ENCODE measurements at regions not wholly inside any gene's neighbourhood (a gene's known extent, or its start where the extent isn't known, plus 50 kb on each side); places are given as distances from the start of the nearest gene placed in this dataset.

DNA sequence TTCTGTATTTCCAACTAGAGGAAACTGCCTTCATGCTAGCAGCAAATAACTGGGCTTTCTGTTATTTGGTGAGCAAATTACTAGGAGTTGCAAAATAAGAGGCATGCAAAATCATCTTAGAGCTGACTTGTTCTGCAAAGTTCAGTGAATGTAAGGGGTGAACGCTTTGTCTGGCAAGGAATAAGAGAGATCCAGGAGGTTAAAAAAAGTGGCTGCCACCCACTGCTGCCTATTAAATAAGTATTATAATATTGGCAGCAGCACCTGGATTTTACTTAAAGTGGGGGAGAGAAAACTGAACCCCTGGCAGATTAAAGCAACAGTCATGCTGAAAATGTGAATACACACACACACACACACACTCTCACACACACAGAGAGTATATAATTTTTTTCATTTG lies 557.0 kb downstream of the FLRT2 start:
- H4K20me1 ChIP-seq (ENCODE audit: low read depth), result no peaks in the 10 kb centered on the region
- no peak overlapping the region for H3K4me2 ChIP-seq
- Mint-ChIP-seq H3K27me3 (ENCODE audit: insufficient read depth, low read depth) (peaks cover 2% of the 10 kb centered on the region), H3K9me3 (no peaks in the 10 kb centered on the region), H3K27ac (no peak overlapping the region), H3K4me3 (no peak overlapping the region), H3K36me3 (no peaks in the 10 kb centered on the region), H3K4me1 (peaks cover 13% of the 10 kb centered on the region)
- no peaks in the 10 kb centered on the region for H3F3A ChIP-seq (ENCODE audit: low read depth)
- no peak overlapping the region for H3K4me3 ChIP-seq
- no peak for DNase-seq (ENCODE audit: low spot score)
- peaks cover 4% of the 10 kb centered on the region for H3K4me1 ChIP-seq
- no peak overlapping the region for H2AFZ ChIP-seq (replicated peaks)
- no peaks in the 10 kb centered on the region for H3K27me3 ChIP-seq
- no peaks in the 10 kb centered on the region for H3K36me3 ChIP-seq
- TF ChIP-seq EZH2 (IDR thresholded peaks at IDR 0.05) (no peak), EZH2phosphoT487 (IDR thresholded peaks at IDR 0.05) (no peak)
- TF ChIP-seq, protein P1, sequence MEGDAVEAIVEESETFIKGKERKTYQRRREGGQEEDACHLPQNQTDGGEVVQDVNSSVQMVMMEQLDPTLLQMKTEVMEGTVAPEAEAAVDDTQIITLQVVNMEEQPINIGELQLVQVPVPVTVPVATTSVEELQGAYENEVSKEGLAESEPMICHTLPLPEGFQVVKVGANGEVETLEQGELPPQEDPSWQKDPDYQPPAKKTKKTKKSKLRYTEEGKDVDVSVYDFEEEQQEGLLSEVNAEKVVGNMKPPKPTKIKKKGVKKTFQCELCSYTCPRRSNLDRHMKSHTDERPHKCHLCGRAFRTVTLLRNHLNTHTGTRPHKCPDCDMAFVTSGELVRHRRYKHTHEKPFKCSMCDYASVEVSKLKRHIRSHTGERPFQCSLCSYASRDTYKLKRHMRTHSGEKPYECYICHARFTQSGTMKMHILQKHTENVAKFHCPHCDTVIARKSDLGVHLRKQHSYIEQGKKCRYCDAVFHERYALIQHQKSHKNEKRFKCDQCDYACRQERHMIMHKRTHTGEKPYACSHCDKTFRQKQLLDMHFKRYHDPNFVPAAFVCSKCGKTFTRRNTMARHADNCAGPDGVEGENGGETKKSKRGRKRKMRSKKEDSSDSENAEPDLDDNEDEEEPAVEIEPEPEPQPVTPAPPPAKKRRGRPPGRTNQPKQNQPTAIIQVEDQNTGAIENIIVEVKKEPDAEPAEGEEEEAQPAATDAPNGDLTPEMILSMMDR (IDR thresholded peaks at IDR 0.05), result no peak
- H3K9ac ChIP-seq, result no peak overlapping the region
- no peaks in the 10 kb centered on the region for H3K79me2 ChIP-seq (ENCODE audit: low read depth)
- H3K27ac ChIP-seq, result no peak overlapping the region
- H3K9me3 ChIP-seq (ENCODE audit: low read depth), result no peaks in the 10 kb centered on the region

- Histone ChIP-seq H3K9me3 (ENCODE audit: low read depth) (no peaks in the 10 kb centered on the region), H3K4me1 (peaks cover 4% of the 10 kb centered on the region), H3K4me2 (no peak overlapping the region), H3K9ac (no peak overlapping the region), H3F3A (ENCODE audit: low read depth) (no peaks in the 10 kb centered on the region), H3K36me3 (no peaks in the 10 kb centered on the region), H3K79me2 (ENCODE audit: low read depth) (no peaks in the 10 kb centered on the region), H2AFZ (replicated peaks) (no peak overlapping the region), H3K27ac (no peak overlapping the region), H3K27me3 (no peaks in the 10 kb centered on the region), H3K4me3 (no peak overlapping the region), H4K20me1 (ENCODE audit: low read depth) (no peaks in the 10 kb centered on the region)
- no peaks in the 10 kb centered on the region for H3K36me3 Mint-ChIP-seq
- H3K27me3 Mint-ChIP-seq (ENCODE audit: insufficient read depth, low read depth), result no peaks in the 10 kb centered on the region
- H3K27ac Mint-ChIP-seq, result no peak overlapping the region
- H3K4me1 Mint-ChIP-seq, result peaks cover 16% of the 10 kb centered on the region
- H3K9me3 Mint-ChIP-seq, result peaks cover 7% of the 10 kb centered on the region
- DNase-seq (ENCODE audit: low spot score), result no peak
- TF ChIP-seq, protein P1 (IDR thresholded peaks at IDR 0.05), result no peak
- no peak for TF ChIP-seq EZH2 (IDR thresholded peaks at IDR 0.05)
- TF ChIP-seq EZH2phosphoT487 (IDR thresholded peaks at IDR 0.05), result no peak
- no peak overlapping the region for H3K4me3 Mint-ChIP-seq
Measured at GRCh38 chr14:86084097-86084496, 554.2 kb downstream of the FLRT2 start.

DNA sequence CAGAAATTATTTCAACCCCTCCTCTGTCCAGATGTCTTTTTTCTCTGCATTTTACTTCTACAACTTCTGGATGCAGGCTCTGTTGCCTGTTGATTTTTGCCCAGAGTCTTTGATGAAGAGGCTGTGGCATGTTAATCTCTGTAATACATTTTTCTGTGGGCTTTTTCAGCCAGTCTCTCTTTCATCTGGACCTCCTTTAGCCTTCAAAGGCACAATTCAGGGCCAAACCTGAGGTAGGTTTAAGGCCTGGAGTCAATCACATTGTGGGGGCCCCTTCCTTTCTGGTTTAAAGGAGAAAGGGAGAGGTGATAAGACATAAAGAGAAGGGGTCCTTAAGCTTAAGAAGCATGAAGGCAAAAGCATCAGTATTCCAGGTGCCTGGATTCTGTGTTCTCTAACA lies 553.7 kb downstream of the FLRT2 start:
- H3K9me3 Mint-ChIP-seq, result peaks cover 7% of the 10 kb centered on the region
- Histone ChIP-seq H3K4me1 (peaks cover 4% of the 10 kb centered on the region), H3K4me2 (no peak overlapping the region), H4K20me1 (ENCODE audit: low read depth) (no peaks in the 10 kb centered on the region), H3K27me3 (no peaks in the 10 kb centered on the region), H3K9me3 (ENCODE audit: low read depth) (no peaks in the 10 kb centered on the region), H3K4me3 (no peak overlapping the region), H3K27ac (no peak overlapping the region), H3K9ac (no peak overlapping the region), H3F3A (ENCODE audit: low read depth) (no peaks in the 10 kb centered on the region), H3K36me3 (no peaks in the 10 kb centered on the region), H3K79me2 (ENCODE audit: low read depth) (no peaks in the 10 kb centered on the region), H2AFZ (replicated peaks) (peak overlapping the region; percentile 38)
- no peaks in the 10 kb centered on the region for H3K36me3 Mint-ChIP-seq
- no peak overlapping the region for H3K4me3 Mint-ChIP-seq
- H3K27ac Mint-ChIP-seq, result peak overlapping the region; percentile 72
- peaks cover 16% of the 10 kb centered on the region for H3K4me1 Mint-ChIP-seq
- no peaks in the 10 kb centered on the region for H3K27me3 Mint-ChIP-seq (ENCODE audit: insufficient read depth, low read depth)
- DNase-seq (ENCODE audit: low spot score), result no peak
- no peak for TF ChIP-seq EZH2phosphoT487 (IDR thresholded peaks at IDR 0.05)
- no peak for TF ChIP-seq EZH2 (IDR thresholded peaks at IDR 0.05)
- TF ChIP-seq, protein P1 (IDR thresholded peaks at IDR 0.05), result no peak

Data from neural progenitor cell (in vitro differentiated cells).